Muscle of leg (tissue), 3 donors: ENCODE measurements at regions not wholly inside any gene's neighbourhood (a gene's known extent, or its start where the extent isn't known, plus 50 kb on each side); places are given as distances from the start of the nearest gene placed in this dataset.
A peak's percentile ranks its signal among the peaks of the same experiment; 100 is the strongest.

Source experiments
- DNase-seq: peaks from one replicate; pipeline ENCODE4 v3.0.0; 2013
- H3K27ac ChIP-seq: one replicate; pipeline ENCODE4 v1.5.1; 2013; ENCODE audit warnings: mild to moderate bottlenecking, low read length, control low read depth
- H3K27me3 ChIP-seq: one replicate; pipeline ENCODE4 v1.6.1; 2013; ENCODE audit warnings: low read length; ENCODE audit not compliant: control insufficient read depth, insufficient read depth
- H3K36me3 ChIP-seq: one replicate; pipeline ENCODE4 v1.6.1; 2013; ENCODE audit warnings: low read length; ENCODE audit not compliant: control insufficient read depth, insufficient read depth
- H3K4me1 ChIP-seq: one replicate; pipeline ENCODE4 v1.6.1; 2013; ENCODE audit warnings: low read length; ENCODE audit not compliant: control insufficient read depth, insufficient read depth
- H3K4me3 ChIP-seq: one replicate; pipeline ENCODE4 v1.5.1; 2013; ENCODE audit warnings: low read length, control low read depth
- H3K9me3 ChIP-seq: replicated peaks from 2 replicates; pipeline ENCODE4 v1.6.1; 2013; ENCODE audit warnings: low read depth, low read length; ENCODE audit not compliant: control insufficient read depth
- WGBS: methylation state at CpG from one replicate; pipeline ENCODE4 v1.1.5; 2013; ENCODE audit warnings: missing lambda C conversion rate; ENCODE audit not compliant: insufficient coverage; 5-methylcytosine and 5-hydroxymethylcytosine counted together

DNA sequence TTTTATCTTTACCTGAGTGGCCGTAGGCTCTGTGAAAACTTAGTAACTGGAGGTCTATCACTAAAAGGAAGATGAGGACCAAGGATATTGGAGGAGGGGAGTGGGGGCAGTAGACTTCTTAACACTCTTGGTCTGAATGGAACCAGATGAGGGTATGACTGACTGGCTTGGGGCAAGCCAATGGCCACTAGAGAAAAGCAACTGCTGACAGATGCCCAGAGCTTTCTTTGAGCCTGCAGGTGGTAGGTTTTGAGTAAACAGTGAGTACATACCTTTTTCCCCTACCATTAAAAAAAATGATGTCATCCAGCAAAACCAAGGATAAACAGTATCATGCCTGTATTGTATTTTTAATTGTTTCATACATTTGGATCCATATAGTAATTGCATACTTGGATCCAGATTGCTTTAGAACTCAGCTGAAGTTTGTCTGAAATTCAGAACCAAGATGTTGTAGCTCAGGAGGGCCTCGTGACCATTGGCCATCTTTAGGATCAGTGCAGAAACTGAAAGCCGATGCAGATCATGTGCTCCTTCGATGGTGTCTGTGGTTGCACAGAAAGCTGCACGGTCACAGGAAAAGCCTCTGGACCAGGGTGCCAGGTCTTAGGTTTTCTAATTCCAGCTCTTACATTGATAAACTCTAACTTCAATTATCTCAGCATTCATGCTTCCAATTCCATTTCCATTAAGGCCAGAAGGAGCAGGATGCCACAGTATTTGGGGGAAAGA lies 131.0 kb downstream of the PDGFRA start:
- Histone ChIP-seq H3K4me1 (no peaks in the 10 kb centered on the region), H3K9me3 (no peaks in the 10 kb centered on the region), H3K36me3 (no peaks in the 10 kb centered on the region), H3K27ac (no peak overlapping the region), H3K27me3 (no peaks in the 10 kb centered on the region), H3K4me3 (no peak overlapping the region)
- WGBS, result 70% methylated on average over 5 of the region's 5 CpGs
- no peak for DNase-seq

DNA sequence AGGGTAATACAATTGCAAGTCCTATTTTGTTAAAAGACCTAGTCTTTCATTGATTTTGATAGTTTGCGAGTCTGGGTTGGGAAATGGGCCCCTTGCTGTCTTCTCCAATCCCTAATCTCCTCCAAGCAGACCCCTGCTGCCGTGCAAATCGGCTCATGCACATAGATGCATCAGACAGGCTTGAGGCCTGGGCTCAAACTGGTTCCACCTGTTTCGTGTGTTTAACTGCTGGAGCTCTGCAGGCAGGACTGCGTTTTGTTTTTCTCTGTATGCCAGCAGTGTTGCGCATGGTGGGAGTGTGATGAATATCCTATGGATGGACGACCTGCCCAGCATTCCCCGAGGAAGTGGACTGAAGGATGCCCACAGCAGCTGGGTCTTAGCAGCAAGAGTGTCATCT lies 133.9 kb downstream of the PDGFRA start:
- Histone ChIP-seq H3K36me3 (no peaks in the 10 kb centered on the region), H3K4me1 (no peaks in the 10 kb centered on the region), H3K27me3 (no peaks in the 10 kb centered on the region), H3K4me3 (no peak overlapping the region), H3K27ac (no peak overlapping the region), H3K9me3 (no peaks in the 10 kb centered on the region)
- no peak for DNase-seq
- WGBS, result 53% methylated on average over 4 of the region's 8 CpGs

DNA sequence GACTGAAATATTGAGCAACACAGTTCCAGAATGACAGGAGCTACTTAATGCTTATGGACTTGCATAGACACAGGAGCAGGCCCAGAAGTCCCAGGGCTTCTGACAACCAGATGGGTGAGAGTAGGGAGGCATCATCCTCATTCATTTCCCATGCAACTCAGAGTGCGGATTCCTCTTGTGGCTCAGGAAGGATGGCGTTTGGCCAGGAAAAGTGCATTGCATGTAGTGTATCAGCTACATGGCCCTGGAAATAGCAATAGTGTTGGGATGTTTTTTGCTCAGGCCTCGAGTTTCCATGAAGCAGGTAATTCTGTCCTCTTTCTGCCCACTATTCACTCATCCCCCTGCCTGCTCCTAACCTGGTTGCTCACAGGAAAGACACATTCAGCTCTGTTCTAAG lies 136.6 kb downstream of the PDGFRA start:
- H3K9me3 ChIP-seq, result no peaks in the 10 kb centered on the region
- no peak overlapping the region for H3K4me3 ChIP-seq
- peak; percentile 57 for DNase-seq
- H3K36me3 ChIP-seq, result no peaks in the 10 kb centered on the region
- H3K27me3 ChIP-seq, result no peaks in the 10 kb centered on the region
- WGBS, result no CpG with 5 or more reads among the region's 3 CpGs
- peaks cover 2% of the 10 kb centered on the region for H3K4me1 ChIP-seq
- H3K27ac ChIP-seq, result no peak overlapping the region

DNA sequence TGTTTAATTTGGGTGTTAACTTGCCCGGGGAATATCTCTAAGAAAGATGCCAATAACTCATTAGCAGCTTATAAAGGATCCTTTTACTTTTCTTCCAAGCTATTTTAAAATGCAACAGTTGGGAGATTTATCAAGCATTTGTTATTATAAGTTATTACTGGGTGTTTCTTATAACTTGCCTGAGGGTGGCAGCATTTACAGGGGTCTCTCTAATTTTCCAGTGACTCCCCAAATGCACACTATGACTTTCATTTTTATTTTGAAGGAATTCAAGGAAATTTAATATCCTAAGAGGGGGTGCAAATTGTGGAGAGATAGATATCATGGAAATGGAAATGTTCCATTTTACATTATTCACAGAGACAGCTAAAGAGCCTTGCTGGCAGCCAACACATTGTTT lies 138.0 kb downstream of the PDGFRA start:
- no peaks in the 10 kb centered on the region for H3K36me3 ChIP-seq
- WGBS, result no CpG with 5 or more reads among the region's 1 CpG
- H3K27me3 ChIP-seq, result no peaks in the 10 kb centered on the region

DNA sequence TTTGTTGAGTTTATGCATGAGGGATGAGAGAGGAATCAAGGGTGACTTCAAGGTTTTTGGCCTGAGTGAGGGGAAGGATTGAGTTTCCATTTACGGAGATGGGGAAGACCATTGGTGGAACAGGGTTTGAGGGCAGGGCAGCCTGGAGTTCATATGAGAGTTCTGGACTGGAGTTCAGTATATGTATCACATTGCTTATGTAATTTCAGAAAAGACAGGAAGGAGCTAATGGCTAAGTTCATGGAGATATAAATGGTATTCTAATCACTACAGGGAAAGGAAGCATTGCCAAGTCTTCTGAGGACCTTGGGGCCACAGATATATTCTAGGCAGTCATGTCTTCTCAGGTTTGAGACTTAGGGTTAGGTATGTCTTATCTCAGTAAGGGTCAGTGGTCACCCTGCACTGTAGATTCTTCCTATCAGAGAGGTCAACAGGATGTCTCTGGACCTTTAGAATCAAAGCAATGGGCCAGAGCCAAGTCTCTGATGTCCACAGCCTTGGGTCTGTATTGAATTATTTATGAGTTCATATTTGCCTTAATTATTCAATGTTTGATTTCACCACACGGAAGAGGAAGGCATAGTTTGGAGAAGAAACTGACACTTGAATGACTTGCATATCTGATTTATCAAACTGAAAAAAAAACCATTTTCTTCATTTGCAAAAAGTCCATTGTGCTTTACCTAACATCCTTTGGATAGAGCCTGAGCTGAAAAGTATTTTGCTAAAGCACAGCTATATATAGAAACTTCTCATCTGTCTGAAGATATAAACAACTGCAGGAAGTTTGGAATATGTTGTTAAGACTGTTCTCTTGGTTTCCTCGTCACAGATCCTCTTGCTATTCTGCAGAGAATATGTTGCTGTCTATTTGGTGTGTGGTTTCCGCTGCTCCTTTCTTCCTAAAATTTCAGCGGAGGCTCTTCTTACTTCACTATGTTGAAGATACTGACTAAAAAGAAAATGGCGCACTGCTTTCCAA lies 139.5 kb downstream of the PDGFRA start:
- Histone ChIP-seq H3K27me3 (no peaks in the 10 kb centered on the region), H3K4me1 (peaks cover 2% of the 10 kb centered on the region), H3K27ac (no peak overlapping the region), H3K9me3 (no peaks in the 10 kb centered on the region), H3K4me3 (no peak overlapping the region), H3K36me3 (no peaks in the 10 kb centered on the region)
- peak; percentile 73 for DNase-seq
- 43% methylated on average over 1 of the region's 6 CpGs for WGBS

More for the DNA sequence above, 138.0 kb downstream of the PDGFRA start:
- Histone ChIP-seq H3K4me3 (no peak overlapping the region), H3K9me3 (no peaks in the 10 kb centered on the region), H3K4me1 (peaks cover 2% of the 10 kb centered on the region), H3K27ac (no peak overlapping the region)
- DNase-seq, result no peak

DNA sequence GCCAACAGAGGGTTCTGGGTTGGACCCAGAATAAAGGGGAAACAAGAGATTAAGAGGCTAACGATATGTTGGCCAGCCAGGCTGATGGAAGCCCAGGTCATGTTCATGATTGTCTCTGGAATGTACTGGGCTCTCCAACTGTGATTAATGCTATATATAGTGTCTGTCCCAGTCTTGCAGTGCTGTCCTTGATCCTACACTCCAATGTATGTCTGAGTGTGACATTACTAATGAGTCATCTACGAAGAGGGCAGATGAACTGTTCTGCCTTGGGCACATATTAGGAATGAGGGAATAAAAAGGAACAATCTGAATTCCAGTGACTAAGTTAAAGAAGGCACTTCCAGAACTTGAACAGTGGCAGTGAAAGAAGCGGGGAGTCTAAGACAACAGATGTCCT lies 142.1 kb downstream of the PDGFRA start:
- WGBS, result 79% methylated on average over 2 of the region's 3 CpGs
- no peak overlapping the region for H3K27ac ChIP-seq
- no peak for DNase-seq
- H3K4me3 ChIP-seq, result no peak overlapping the region
- no peaks in the 10 kb centered on the region for H3K27me3 ChIP-seq
- H3K9me3 ChIP-seq, result no peaks in the 10 kb centered on the region
- no peaks in the 10 kb centered on the region for H3K36me3 ChIP-seq
- peaks cover 2% of the 10 kb centered on the region for H3K4me1 ChIP-seq

DNA sequence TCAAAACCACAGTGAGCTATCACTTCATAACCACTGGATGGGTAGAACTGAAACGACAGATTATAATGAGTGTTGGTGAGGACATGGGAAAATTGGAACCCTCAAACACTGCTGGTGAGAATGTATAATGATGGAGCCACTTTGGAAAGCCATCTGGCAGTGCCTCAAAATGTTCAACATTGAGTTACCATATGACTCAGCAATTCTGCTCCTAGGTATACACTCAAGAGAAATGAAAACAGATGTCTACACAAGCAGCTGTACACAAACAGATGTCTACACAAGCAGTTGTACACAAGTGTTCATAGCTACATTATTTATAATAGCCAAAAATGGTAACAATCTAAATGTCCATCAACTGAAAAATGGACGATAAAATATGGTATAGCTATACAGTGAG lies 143.9 kb downstream of the PDGFRA start:
- DNase-seq, result no peak
- Histone ChIP-seq H3K9me3 (no peaks in the 10 kb centered on the region), H3K27me3 (no peaks in the 10 kb centered on the region), H3K27ac (no peak overlapping the region), H3K4me3 (no peak overlapping the region), H3K4me1 (peaks cover 2% of the 10 kb centered on the region), H3K36me3 (no peaks in the 10 kb centered on the region)
- WGBS, result no CpG with 5 or more reads among the region's 2 CpGs

DNA sequence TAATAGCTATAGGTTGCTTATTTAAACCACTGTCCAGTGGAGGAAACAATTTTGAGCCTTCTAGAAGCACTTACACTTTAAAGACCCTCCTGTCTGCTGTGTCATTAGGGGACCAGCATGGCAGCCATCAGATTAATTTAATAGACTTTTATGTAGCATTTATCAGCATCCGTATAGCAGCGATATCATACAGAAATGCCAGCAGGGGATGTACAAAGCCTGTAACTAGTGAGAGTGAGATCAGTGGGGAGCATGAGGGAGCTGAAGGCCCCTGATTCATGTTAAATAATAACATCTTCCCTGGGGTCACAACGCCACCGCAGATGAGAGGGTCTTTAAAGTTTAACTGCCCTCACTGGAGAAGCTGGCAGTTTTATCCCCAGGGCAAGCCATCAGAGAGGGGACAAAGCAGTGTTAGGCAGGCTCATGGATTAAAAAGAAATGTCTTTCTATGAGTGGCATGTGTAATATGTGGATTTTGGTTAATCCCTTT lies 144.7 kb downstream of the PDGFRA start:
- peaks cover 2% of the 10 kb centered on the region for H3K4me1 ChIP-seq
- H3K27ac ChIP-seq, result no peak overlapping the region
- H3K9me3 ChIP-seq, result no peaks in the 10 kb centered on the region
- H3K27me3 ChIP-seq, result no peaks in the 10 kb centered on the region
- no peak overlapping the region for H3K4me3 ChIP-seq
- H3K36me3 ChIP-seq, result no peaks in the 10 kb centered on the region
- 83% methylated on average over 2 of the region's 4 CpGs for WGBS
- DNase-seq, result no peak

DNA sequence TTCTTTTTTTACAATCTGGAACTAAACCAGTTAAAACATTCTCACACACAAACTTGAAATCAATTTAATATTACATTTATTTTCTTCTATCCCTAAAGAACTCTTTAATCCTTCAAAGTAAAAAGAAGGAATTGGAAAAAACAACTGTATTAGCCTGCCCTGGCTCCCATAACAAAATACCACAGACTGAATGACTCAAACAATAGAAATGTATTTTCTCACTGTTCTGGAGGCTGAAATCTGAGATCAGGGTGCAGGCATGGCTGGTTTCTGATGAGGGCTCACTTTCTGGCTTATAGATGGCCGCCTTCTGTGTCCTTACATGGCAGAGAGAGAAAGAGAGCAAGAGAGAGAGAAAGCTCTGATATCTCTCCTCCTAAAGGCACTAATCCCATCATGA lies 149.4 kb downstream of the PDGFRA start:
- Histone ChIP-seq H3K36me3 (no peaks in the 10 kb centered on the region), H3K27ac (no peak overlapping the region), H3K4me1 (no peaks in the 10 kb centered on the region), H3K9me3 (no peaks in the 10 kb centered on the region), H3K27me3 (no peaks in the 10 kb centered on the region), H3K4me3 (no peak overlapping the region)
- WGBS, result no CpG with 5 or more reads among the region's 1 CpG
- DNase-seq, result no peak

DNA sequence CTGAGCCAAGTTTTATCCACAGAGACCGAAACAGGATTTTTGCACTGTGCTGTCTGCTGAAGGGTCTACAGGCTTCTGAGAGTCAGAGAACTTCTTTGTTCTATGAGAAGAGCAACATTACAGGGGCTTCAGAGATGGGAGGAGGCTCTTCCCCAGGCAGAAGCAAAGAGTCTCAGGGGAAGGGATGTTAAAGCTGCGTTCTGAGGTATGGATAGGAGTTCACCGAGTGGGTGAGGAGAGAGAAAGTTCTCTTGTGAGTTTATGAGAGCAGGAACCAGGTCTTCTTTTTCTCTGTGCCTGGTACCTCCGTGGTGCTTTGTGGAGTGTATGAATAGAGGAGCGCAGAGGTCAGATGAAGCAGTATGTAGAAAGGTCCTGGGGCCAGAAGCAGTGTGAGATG lies 155.1 kb downstream of the PDGFRA start:
- Histone ChIP-seq H3K4me3 (no peak overlapping the region), H3K4me1 (no peaks in the 10 kb centered on the region), H3K27ac (no peak overlapping the region), H3K9me3 (no peaks in the 10 kb centered on the region), H3K36me3 (no peaks in the 10 kb centered on the region), H3K27me3 (no peaks in the 10 kb centered on the region)
- WGBS, result 57% methylated on average over 5 of the region's 5 CpGs
- no peak for DNase-seq
